ENCODE measurements at regions not wholly inside any gene's neighbourhood (a gene's known extent, or its start where the extent isn't known, plus 50 kb on each side); places are given as distances from the start of the nearest gene placed in this dataset.

DNA sequence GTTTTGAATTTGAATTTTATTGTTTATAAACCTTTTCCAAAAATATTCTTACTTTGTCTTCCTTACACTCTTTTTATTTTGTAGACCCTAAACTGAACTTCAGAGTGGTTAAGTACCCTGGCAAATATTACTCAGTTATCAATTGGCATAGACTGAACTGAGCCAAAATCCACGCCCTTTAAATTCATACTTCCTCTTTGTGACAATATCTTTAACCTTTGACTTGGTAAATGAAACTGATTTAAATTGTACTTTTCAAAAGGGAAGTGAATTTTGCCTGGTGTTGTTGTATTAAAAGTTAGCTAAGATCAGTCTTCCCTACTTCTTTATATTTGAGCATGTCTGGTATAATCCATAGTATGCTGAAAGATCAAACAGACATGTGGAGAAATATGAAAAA lies 184.3 kb upstream of the USP15 start:
- CTCF ChIA-PET = interaction anchor here (1.3 kb wide), 1 partner anchor 53 kb away, joined by 3 read pairs; no protein-coding TSS in a partner anchor
- Mint-ChIP-seq H3K27ac (ENCODE audit: unreplicated experiment) (no peak overlapping the region), H3K4me3 (ENCODE audit: low read depth, unreplicated experiment) (no peak overlapping the region), H3K9me3 (ENCODE audit: low read depth, unreplicated experiment) (no peaks in the 10 kb centered on the region), H3K27me3 (ENCODE audit: unreplicated experiment) (no peaks in the 10 kb centered on the region), H3K36me3 (ENCODE audit: insufficient read depth, unreplicated experiment) (no peaks in the 10 kb centered on the region), H3K4me1 (ENCODE audit: low read depth, unreplicated experiment) (peaks cover 8% of the 10 kb centered on the region)
- BruUV-seq (replicated peaks) = no TSS peak
- DNase-seq = no peak
- intact Hi-C loops (cut with micrococcal nuclease; ENCODE audit: unreplicated experiment) = no loop called here
- TF ChIP-seq, protein P1, sequence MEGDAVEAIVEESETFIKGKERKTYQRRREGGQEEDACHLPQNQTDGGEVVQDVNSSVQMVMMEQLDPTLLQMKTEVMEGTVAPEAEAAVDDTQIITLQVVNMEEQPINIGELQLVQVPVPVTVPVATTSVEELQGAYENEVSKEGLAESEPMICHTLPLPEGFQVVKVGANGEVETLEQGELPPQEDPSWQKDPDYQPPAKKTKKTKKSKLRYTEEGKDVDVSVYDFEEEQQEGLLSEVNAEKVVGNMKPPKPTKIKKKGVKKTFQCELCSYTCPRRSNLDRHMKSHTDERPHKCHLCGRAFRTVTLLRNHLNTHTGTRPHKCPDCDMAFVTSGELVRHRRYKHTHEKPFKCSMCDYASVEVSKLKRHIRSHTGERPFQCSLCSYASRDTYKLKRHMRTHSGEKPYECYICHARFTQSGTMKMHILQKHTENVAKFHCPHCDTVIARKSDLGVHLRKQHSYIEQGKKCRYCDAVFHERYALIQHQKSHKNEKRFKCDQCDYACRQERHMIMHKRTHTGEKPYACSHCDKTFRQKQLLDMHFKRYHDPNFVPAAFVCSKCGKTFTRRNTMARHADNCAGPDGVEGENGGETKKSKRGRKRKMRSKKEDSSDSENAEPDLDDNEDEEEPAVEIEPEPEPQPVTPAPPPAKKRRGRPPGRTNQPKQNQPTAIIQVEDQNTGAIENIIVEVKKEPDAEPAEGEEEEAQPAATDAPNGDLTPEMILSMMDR (IDR thresholded peaks at IDR 0.05; ENCODE audit: unreplicated experiment) = no peak

DNA sequence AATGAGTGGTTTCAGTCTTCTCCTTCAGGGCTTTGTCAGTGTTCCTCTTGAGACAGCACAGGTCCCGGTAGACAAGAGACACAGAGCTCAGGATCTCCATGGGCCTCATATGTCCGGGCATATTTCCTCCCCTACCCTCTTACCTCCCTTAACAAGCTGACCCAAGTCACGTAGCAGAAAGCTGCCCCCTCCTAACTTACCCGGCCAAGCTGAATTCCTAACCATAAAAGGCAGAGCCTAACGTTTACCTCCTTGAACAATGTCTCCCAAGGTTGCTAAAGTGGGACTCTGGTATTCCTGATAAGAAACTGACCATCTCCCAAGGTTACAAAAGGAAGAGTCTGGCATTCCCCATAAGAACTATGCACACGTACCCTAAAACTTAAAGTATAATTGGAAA lies 182.2 kb upstream of the USP15 start:
- TF ChIP-seq, protein P1 (IDR thresholded peaks at IDR 0.05; ENCODE audit: unreplicated experiment) = no peak
- no peak for DNase-seq
- Mint-ChIP-seq H3K27ac (ENCODE audit: unreplicated experiment) (no peak overlapping the region), H3K36me3 (ENCODE audit: insufficient read depth, unreplicated experiment) (no peaks in the 10 kb centered on the region), H3K4me3 (ENCODE audit: low read depth, unreplicated experiment) (no peak overlapping the region), H3K4me1 (ENCODE audit: low read depth, unreplicated experiment) (peaks cover 8% of the 10 kb centered on the region), H3K9me3 (ENCODE audit: low read depth, unreplicated experiment) (no peaks in the 10 kb centered on the region), H3K27me3 (ENCODE audit: unreplicated experiment) (no peaks in the 10 kb centered on the region)
- intact Hi-C loops (cut with micrococcal nuclease; ENCODE audit: unreplicated experiment) = no loop called here
- CTCF ChIA-PET = interaction anchor here (1.3 kb wide), 1 partner anchor 19 kb away, joined by 3 read pairs; no protein-coding TSS in a partner anchor
- BruUV-seq (replicated peaks) = no TSS peak

DNA sequence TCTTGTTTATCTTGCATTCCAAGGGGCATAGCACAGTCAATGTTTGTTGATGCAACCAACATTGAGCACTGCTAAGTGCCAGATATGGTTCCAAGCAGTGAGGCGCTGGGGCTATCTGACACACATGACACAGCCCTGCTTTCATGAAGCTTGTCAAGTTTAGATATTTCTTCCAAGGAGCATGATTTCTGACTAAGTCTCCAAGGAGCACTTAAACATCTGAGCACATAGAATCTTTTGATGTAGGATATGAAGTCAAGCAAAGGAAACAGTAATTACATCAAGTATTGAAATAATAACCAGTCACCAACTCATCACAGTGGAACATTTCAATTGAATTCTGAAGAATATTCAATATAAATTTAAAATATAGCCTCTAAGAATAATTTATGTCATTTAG lies 177.8 kb upstream of the USP15 start:
- no peaks in the 10 kb centered on the region for H3K9me3 Mint-ChIP-seq (ENCODE audit: low read depth, unreplicated experiment)
- TF ChIP-seq, protein P1 (IDR thresholded peaks at IDR 0.05; ENCODE audit: unreplicated experiment) = no peak
- H3K4me3 Mint-ChIP-seq (ENCODE audit: low read depth, unreplicated experiment) = no peak overlapping the region
- intact Hi-C loops (cut with micrococcal nuclease; ENCODE audit: unreplicated experiment) = no loop called here
- H3K27me3 Mint-ChIP-seq (ENCODE audit: unreplicated experiment) = no peaks in the 10 kb centered on the region
- CTCF ChIA-PET = no interaction called here
- no peaks in the 10 kb centered on the region for H3K4me1 Mint-ChIP-seq (ENCODE audit: low read depth, unreplicated experiment)
- H3K36me3 Mint-ChIP-seq (ENCODE audit: insufficient read depth, unreplicated experiment) = no peaks in the 10 kb centered on the region
- H3K27ac Mint-ChIP-seq (ENCODE audit: unreplicated experiment) = no peak overlapping the region
- no peak for DNase-seq
- BruUV-seq (replicated peaks) = no TSS peak

DNA sequence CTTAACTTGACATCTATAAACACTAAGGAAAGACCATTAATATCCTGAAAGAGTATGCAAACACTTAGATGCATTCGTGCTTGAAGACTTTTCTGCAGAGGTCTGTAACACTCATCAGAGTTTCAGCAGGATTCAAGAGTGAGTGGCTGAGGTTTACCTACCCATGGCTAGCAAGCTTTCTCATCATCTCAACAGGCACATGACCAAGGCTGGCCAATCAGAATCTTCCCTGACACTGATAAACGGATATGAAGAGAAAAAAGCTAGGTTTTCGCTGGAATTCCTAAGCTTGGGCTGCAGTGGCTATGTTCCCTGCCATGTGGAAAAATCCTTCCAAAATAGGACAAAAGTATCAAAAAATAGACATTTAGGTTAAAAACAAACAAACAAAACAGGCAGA lies 162.1 kb upstream of the USP15 start:
- Mint-ChIP-seq H3K9me3 (ENCODE audit: low read depth, unreplicated experiment) (no peaks in the 10 kb centered on the region), H3K27ac (ENCODE audit: unreplicated experiment) (no peak overlapping the region), H3K36me3 (ENCODE audit: insufficient read depth, unreplicated experiment) (no peaks in the 10 kb centered on the region), H3K4me3 (ENCODE audit: low read depth, unreplicated experiment) (no peak overlapping the region), H3K4me1 (ENCODE audit: low read depth, unreplicated experiment) (peaks cover 8% of the 10 kb centered on the region), H3K27me3 (ENCODE audit: unreplicated experiment) (no peaks in the 10 kb centered on the region)
- CTCF ChIA-PET = interaction anchor here (0.9 kb wide), 1 partner anchor 26 kb away, joined by 3 read pairs; no protein-coding TSS in a partner anchor
- intact Hi-C loops (cut with micrococcal nuclease; ENCODE audit: unreplicated experiment) = no loop called here
- DNase-seq = no peak
- no TSS peak for BruUV-seq (replicated peaks)
- TF ChIP-seq, protein P1 (IDR thresholded peaks at IDR 0.05; ENCODE audit: unreplicated experiment) = no peak

Measured in Calu3 (cell line).